ENCODE measurements at regions not wholly inside any gene's neighbourhood (a gene's known extent, or its start where the extent isn't known, plus 50 kb on each side); places are given as distances from the start of the nearest gene placed in this dataset.
A peak's percentile ranks its signal among the peaks of the same experiment; 100 is the strongest.

- no peaks in the 10 kb centered on the region for H4K20me1 ChIP-seq (ENCODE audit: insufficient read depth, low read length)
- DNase-seq (ENCODE audit: low spot score): no peak
- ChIA-PET POLR2A (interaction anchor here (0.7 kb wide), 1 partner anchor 22 kb away, joined by 3 read pairs; no protein-coding TSS in a partner anchor), CTCF (ENCODE audit: low intra/inter-chr PET ratio, low total read pairs) (no interaction called here)
- no peak overlapping the region for H3K27ac ChIP-seq (ENCODE audit: extremely low read length, insufficient read depth, low read length)
- peaks cover 24% of the 10 kb centered on the region for H3K4me1 ChIP-seq (ENCODE audit: insufficient read depth, low read length)
- FAIRE-seq: peak; percentile 28
- 0 out of 2 replicates have a peak overlapping the region, but pooled peaks have one; percentile 12 for H3K4me2 ChIP-seq (ENCODE audit: low read depth, low read length)
- H3K36me3 ChIP-seq (replicated peaks in 1 of 2; ENCODE audit: control insufficient read depth in 1 of 2, insufficient read depth in 2 of 2, low read length in 2 of 2): no peaks in the 10 kb centered on the region
- H3K9ac ChIP-seq (ENCODE audit: insufficient read depth, low read depth, low read length): no peak overlapping the region
- no peak overlapping the region for H2AFZ ChIP-seq (ENCODE audit: low read length)
- WGBS (ENCODE audit: low lambda C conversion rate): 0% methylated on average over 1 of the region's 1 CpG
- intact Hi-C loops (cut with micrococcal nuclease; ENCODE audit: unreplicated experiment): no loop called here
- no peak overlapping the region for H3K4me3 ChIP-seq (replicated peaks in 1 of 3; ENCODE audit: insufficient read depth in 1 of 3, low read depth in 2 of 3, low read length in 3 of 3)
- in situ Hi-C loops (cut with HindIII; ENCODE audit: extremely low pct_ligation_motif_present, low pct_unique_long_range_greater_than_20kb): no loop called here
- H3K27me3 ChIP-seq (ENCODE audit: control insufficient read depth in 1 of 2, insufficient read depth in 2 of 2, low read length in 2 of 2): no peaks in the 10 kb centered on the region
- no peaks in the 10 kb centered on the region for H3K9me3 ChIP-seq (ENCODE audit: low read length)
- peak; percentile 66 for ATAC-seq
- BruUV-seq (replicated peaks): no TSS peak
- H3K79me2 ChIP-seq (ENCODE audit: insufficient read depth, low read length): no peaks in the 10 kb centered on the region
- TF ChIP-seq JUN (CRISPR knock-in tag; IDR thresholded peaks at IDR 0.05): no peak
- TF ChIP-seq RORA (CRISPR knock-in tag; IDR thresholded peaks at IDR 0.05): no peak
- TF ChIP-seq ISX (CRISPR knock-in tag; conservative IDR thresholded peaks at IDR 0.05): no peak
- no peak for TF ChIP-seq ZSCAN25 (CRISPR knock-in tag; IDR thresholded peaks at IDR 0.05)
Observed at GRCh38 chrX:110435196-110435595, 76.5 kb downstream of the RTL9 start.

- no peak overlapping the region for H2AFZ ChIP-seq (ENCODE audit: low read length)
- H4K20me1 ChIP-seq (ENCODE audit: insufficient read depth, low read length): no peaks in the 10 kb centered on the region
- CTCF ChIA-PET (ENCODE audit: low intra/inter-chr PET ratio, low total read pairs): no interaction called here
- peaks cover 24% of the 10 kb centered on the region for H3K4me1 ChIP-seq (ENCODE audit: insufficient read depth, low read length)
- H3K27ac ChIP-seq (ENCODE audit: extremely low read length, insufficient read depth, low read length): no peak overlapping the region
- H3K9me3 ChIP-seq (ENCODE audit: low read length): no peaks in the 10 kb centered on the region
- H3K4me3 ChIP-seq (replicated peaks in 1 of 3; ENCODE audit: insufficient read depth in 1 of 3, low read depth in 2 of 3, low read length in 3 of 3): no peak overlapping the region
- H3K9ac ChIP-seq (ENCODE audit: insufficient read depth, low read depth, low read length): no peak overlapping the region
- H3K36me3 ChIP-seq (replicated peaks in 1 of 2; ENCODE audit: control insufficient read depth in 1 of 2, insufficient read depth in 2 of 2, low read length in 2 of 2): no peaks in the 10 kb centered on the region
- peak; percentile 57 for ATAC-seq
- BruUV-seq (replicated peaks): no TSS peak
- H3K27me3 ChIP-seq (ENCODE audit: control insufficient read depth in 1 of 2, insufficient read depth in 2 of 2, low read length in 2 of 2): no peaks in the 10 kb centered on the region
- POLR2A ChIA-PET: no interaction called here
- FAIRE-seq: no peak
- in situ Hi-C loops (cut with HindIII; ENCODE audit: extremely low pct_ligation_motif_present, low pct_unique_long_range_greater_than_20kb) (no loop called here), intact Hi-C loops (cut with micrococcal nuclease; ENCODE audit: unreplicated experiment) (no loop called here)
- H3K79me2 ChIP-seq (ENCODE audit: insufficient read depth, low read length): no peaks in the 10 kb centered on the region
- H3K4me2 ChIP-seq (ENCODE audit: low read depth, low read length): no peak overlapping the region
- DNase-seq (ENCODE audit: low spot score): no peak
- TF ChIP-seq GPBP1L1 (CRISPR knock-in tag; IDR thresholded peaks at IDR 0.05) (no peak), BRF2 (CRISPR knock-in tag; IDR thresholded peaks at IDR 0.05) (no peak), ZIK1 (CRISPR knock-in tag; IDR thresholded peaks at IDR 0.05; ENCODE audit: borderline replicate concordance, low read depth) (no peak), ATF5 (CRISPR knock-in tag; IDR thresholded peaks at IDR 0.05; ENCODE audit: low read depth) (no peak), GATAD2A (CRISPR knock-in tag; IDR thresholded peaks at IDR 0.05) (no peak), MAFK (conservative IDR thresholded peaks at IDR 0.05 in 1 of 2, IDR thresholded peaks at IDR 0.05 in 1 of 2; ENCODE audit: low read length in 2 of 2) (no peak), ARHGAP35 (CRISPR knock-in tag; IDR thresholded peaks at IDR 0.05; ENCODE audit: borderline replicate concordance) (no peak), ZSCAN29 (CRISPR knock-in tag; conservative IDR thresholded peaks at IDR 0.05) (no peak), NAIF1 (CRISPR knock-in tag; IDR thresholded peaks at IDR 0.05; ENCODE audit: borderline replicate concordance) (no peak), IRF2 (CRISPR knock-in tag; IDR thresholded peaks at IDR 0.05) (no peak), YEATS4 (CRISPR knock-in tag; IDR thresholded peaks at IDR 0.05; ENCODE audit: borderline replicate concordance) (no peak), KDM1A (CRISPR knock-in tag; IDR thresholded peaks at IDR 0.05) (no peak), REXO4 (CRISPR knock-in tag; IDR thresholded peaks at IDR 0.05; ENCODE audit: borderline replicate concordance) (no peak), KDM5A (IDR thresholded peaks at IDR 0.05; ENCODE audit: borderline replicate concordance, low read length) (no peak), TAF1 (CRISPR knock-in tag; IDR thresholded peaks at IDR 0.05) (no peak)
Observed at GRCh38 chrX:110436523-110436922, 77.9 kb downstream of the RTL9 start.

All from HepG2 (cell line).